Motor neuron (in vitro differentiated cells): ENCODE measurements at regions not wholly inside any gene's neighbourhood (a gene's known extent, or its start where the extent isn't known, plus 50 kb on each side); places are given as distances from the start of the nearest gene placed in this dataset.

Experiments used
- ATAC-seq, 8 experiments: fragments of 200-7000 bp; cut with Tn5 transposase; replicated peaks in 6 of 8; 2 replicates each; pipeline ENCODE4 v1.8.0; 2021; ENCODE audit warnings: mild to moderate bottlenecking in 8 of 8, moderate library complexity in 8 of 8
- H3K27ac ChIP-seq, 2 donors: fragments of 250-450 bp; sonication (Bioruptor Pico); 2 replicates each; pipeline ENCODE4 v1.9.0; 2021; ENCODE audit warnings: antibody characterized with exemption in 2 of 2, mild to moderate bottlenecking in 2 of 2, moderate library complexity in 1 of 2
- H3K4me1 ChIP-seq, 2 donors: fragments of 250-450 bp; sonication (Bioruptor Pico); replicated peaks in 1 of 2; 2 replicates each; pipeline ENCODE4 v1.6.1; 2021; ENCODE audit warnings: antibody characterized with exemption in 2 of 2, mild to moderate bottlenecking in 2 of 2, moderate library complexity in 1 of 2
- H3K4me3 ChIP-seq, 5 donors: fragments of 250-450 bp; sonication (Bioruptor Pico); 2 replicates each; pipeline ENCODE4 v1.9.0; 2021; ENCODE audit warnings: antibody characterized with exemption in 5 of 5, mild to moderate bottlenecking in 5 of 5, moderate library complexity in 4 of 5
- WGBS, 10 experiments: fragments of 450-650 bp; shearing (Covaris generic); methylation state at CpG; one replicate each; pipeline ENCODE4 v1.0.0; 2022; 5-methylcytosine and 5-hydroxymethylcytosine counted together
- in situ Hi-C, 9 experiments: fragments of 400-800 bp; cut with MboI; loops; one replicate each; pipeline ENCODE4 v1.15.0; 2021; ENCODE audit warnings: low sequenced_read_pairs in 9 of 9, low pct_unique_long_range_greater_than_20kb in 2 of 9; ENCODE audit not compliant: unreplicated experiment in 9 of 9

DNA sequence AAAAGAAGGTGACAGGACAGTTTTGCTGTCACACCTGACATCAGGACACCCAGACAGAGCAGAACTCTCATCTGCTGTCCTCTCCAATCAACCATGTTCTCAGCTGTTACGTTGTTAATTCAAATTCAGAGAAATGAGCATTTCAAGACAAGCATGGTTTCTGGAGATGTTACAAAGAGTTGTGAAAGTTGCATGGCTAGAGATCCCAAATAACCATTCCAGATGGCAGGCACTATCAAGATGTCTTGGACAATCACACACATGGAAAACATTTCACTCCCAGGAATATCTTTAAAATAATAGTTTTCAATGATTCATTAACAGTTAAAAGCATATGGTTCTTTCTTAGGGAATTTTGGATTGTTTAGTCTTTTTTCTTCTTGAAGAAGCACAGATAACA is 533.1 kb downstream of the AGTPBP1 start:
- 22 to 88% (median 83%) methylated on average over 1 of the region's 1 CpG; no CpG with 5 or more reads in 7 of the 10 experiments for WGBS, 10 experiments
- ATAC-seq, result no peak
- Histone ChIP-seq H3K4me1 (peaks cover 15 to 25% of the 10 kb centered on the region in 2 donors), H3K27ac (no peak overlapping the region), H3K4me3 (no peak overlapping the region)
- in situ Hi-C loops, result no loop called here

DNA sequence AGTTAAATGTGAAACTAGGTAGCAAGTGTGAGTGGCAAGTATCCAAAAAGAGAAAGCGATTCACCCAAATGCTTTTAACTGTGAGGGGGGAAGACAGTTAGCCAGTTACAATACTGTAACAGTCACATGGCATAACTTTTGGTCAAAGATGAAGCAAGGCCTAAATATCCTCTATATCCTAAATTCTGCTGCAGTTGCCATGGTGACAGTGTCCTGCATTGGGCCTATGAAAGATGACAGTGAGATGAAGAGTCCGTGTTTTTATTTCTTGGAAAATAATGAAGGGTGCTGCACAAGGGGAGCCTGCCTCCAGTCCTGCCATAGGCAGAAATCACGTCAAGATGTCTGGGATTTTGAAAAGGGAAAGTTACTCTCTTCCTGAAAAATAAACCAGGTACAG is 534.6 kb downstream of the NTRK2 start:
- Histone ChIP-seq H3K4me3 (no peak overlapping the region), H3K27ac (no peak overlapping the region), H3K4me1 (no peaks in the 10 kb centered on the region)
- in situ Hi-C loops, result no loop called here
- WGBS, 10 experiments, result 60 to 100% (median 83%) methylated on average over 1 to 3 of the region's 3 CpGs; no CpG with 5 or more reads in 2 of the 10 experiments
- no peak for ATAC-seq

DNA sequence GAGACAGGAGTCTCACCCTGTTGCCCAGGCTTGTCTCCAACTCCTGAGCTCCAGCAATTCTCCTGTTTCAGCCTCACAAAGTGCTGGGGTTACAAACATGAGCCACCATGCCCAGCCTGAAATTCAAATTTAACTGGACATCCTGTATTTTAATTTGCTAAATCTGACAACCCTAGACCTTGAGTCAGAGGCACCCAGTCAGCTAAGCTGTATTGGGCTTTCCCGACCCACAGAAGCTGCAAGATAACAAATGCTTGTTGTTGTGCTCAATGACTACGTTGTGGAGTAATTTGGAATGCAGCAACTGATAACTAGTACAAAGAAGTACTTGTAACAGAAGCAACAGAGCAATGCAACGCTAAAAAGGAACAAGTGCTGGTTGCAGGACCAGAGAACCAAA is 533.1 kb downstream of the NTRK2 start:
- Histone ChIP-seq H3K27ac (no peak overlapping the region), H3K4me3 (no peak overlapping the region), H3K4me1 (no peaks in the 10 kb centered on the region)
- WGBS, 10 experiments, result 0 to 93% (median 83%) methylated on average over 1 to 3 of the region's 3 CpGs; no CpG with 5 or more reads in 4 of the 10 experiments
- ATAC-seq, result peak in 2 of 8 experiments; percentile 23 to 42
- in situ Hi-C loops, result no loop called here

DNA sequence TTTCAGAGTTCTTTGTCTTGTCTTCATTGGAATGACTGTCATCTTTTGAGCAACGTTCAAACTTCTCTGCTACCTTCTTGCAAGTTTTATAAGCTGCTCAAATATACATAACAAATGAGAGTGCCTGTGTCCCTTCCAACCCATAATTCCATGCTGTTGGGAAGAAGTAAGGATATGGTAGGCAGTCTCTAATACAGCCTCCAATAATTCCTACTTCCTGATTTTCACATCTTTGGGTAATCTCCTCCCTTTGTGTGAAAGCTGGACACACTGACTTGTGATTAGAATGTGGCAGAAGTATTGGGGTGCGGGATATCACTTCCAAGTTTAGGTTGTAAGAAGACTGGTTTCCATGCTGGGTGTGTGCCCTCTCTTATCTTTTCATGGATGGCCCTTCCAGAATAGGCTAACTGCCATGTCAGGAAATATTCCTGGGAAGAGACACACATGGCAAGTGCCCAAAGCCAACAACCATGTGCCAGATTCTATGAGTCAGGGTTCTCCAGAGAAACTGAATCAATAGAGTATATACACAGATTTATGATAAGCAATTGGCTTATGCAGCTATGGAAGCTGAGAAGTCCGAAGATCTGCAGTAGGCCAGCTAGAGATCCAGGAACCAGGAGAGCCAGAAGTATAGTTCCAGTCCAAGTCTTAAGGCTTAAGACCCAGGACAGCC is 531.3 kb downstream of the NTRK2 start:
- peaks cover 0 to 6% of the 10 kb centered on the region in 2 donors for H3K4me1 ChIP-seq
- in situ Hi-C loops, result no loop called here
- no peak overlapping the region for H3K4me3 ChIP-seq
- ATAC-seq, result no peak
- WGBS, 10 experiments, result 62 to 86% (median 67%) methylated on average over 1 to 3 of the region's 3 CpGs; no CpG with 5 or more reads in 2 of the 10 experiments
- H3K27ac ChIP-seq, result no peak overlapping the region

DNA sequence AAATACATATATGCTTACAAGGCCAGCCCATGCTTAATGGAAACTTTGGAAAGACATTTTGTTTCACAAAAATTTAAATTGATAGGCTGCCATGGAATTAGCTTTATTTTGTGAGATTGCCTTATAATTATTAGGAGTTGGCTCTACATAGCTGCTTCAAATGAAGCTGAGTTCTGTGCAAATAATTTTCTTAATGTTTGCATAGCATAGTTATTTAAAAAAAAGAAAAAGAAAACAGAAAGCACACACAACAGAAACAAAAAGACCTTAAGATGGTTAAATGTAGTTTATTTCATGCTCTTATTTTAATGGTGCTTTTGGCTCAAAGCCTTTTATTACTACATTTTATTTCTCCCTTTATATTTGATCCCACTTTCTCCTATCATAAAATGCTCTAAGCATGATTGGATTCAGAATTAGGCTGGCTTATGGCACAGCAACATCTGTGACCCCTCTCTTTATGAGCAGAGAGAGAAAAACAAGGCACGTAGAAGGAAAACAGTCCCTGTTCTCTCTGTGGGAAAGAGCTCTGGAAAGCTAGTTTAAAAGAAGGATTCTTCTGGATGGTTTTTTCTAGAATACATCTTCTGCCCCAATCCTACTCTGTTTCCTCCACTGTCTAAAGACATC is 530.5 kb downstream of the NTRK2 start:
- ATAC-seq, result no peak
- in situ Hi-C loops, result no loop called here
- H3K4me1 ChIP-seq, result peaks cover 0 to 6% of the 10 kb centered on the region in 2 donors
- H3K4me3 ChIP-seq, result no peak overlapping the region
- H3K27ac ChIP-seq, result no peak overlapping the region
- WGBS, 10 experiments, result 50 to 100% (median 100%) methylated on average over 1 of the region's 1 CpG; no CpG with 5 or more reads in 2 of the 10 experiments

DNA sequence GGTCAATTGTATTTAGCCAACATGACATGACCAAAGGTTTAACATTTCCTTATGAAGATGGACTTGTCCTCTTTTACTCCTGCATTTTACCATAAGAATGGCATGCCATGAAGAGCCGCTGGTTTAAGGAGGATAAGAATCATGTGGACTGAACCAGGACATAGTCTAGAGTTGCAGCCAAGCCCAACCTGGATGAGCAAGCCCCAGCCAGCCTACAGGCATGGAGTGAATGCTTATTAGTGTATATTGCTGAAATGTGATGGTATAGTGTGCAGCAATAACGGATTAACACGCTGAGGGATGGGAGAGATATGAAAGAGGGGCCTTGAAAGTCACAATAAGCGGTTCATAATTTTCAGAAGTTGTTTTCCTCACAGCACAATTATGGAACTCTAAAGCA is 523.2 kb downstream of the NTRK2 start:
- no peak overlapping the region for H3K4me3 ChIP-seq
- 60 to 100% (median 81%) methylated on average over 1 to 4 of the region's 4 CpGs; no CpG with 5 or more reads in 1 of the 10 experiments for WGBS, 10 experiments
- ATAC-seq, result no peak

DNA sequence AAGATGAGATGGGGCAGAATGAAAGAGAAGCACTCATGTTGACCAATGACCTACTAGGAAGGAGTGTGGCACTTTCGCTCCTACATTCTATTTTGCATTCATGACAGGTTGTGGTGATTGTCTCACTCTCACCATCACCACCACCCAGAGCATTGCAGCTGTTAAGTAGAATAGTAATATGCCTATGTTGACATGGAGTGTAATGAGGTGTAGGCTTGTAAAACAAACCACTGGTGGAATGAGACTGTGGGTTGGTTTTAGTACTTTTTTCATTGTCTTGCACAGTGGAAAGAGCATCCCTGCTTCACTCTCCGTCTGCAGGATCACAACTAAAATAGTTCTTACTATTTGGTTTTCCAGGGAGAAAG is 516.7 kb downstream of the NTRK2 start:
- in situ Hi-C loops, result no loop called here
- ATAC-seq, result no peak
- no peak overlapping the region for H3K4me3 ChIP-seq
- no peaks in the 10 kb centered on the region for H3K4me1 ChIP-seq
- H3K27ac ChIP-seq, result no peak overlapping the region
- WGBS, 10 experiments, result 53 to 100% (median 71%) methylated on average over 1 to 2 of the region's 2 CpGs; no CpG with 5 or more reads in 2 of the 10 experiments

More for the DNA sequence above, 523.2 kb downstream of the NTRK2 start:
- no peak overlapping the region for H3K27ac ChIP-seq
- in situ Hi-C loops, result no loop called here
- peaks cover 0 to 6% of the 10 kb centered on the region in 2 donors for H3K4me1 ChIP-seq

DNA sequence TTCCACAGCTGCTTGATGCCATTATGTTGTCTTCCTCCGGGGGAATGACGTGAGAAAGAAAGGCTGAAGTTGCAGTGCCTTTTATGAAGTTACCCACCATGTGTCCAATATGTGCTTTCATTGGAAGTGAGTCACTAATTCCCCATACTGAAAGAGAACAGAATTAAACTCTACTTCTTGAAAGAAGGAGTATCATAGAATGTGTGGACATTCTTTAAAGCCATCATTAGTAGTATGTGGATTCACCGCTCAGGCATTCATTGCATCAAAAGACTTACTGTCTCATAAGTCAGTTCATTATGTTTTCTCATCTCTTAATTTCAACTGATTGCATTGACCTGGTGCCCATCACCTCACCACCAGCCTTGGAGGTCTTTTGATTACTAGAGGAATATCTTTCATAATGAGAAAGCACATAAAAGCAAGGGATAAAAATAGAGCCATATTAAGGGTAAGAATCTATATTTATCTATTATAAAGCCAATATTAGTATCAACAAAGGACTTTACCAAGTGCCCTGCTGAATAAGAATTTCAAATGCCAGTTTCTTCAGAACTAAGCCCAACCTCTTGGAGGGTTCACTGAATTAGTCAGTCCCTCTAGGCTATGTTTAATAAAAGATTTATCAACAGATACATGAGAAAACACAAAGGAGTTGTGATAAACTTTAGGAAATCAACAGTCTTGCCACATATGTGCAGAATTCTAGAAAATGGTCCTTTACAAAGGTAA is 516.1 kb downstream of the NTRK2 start:
- Histone ChIP-seq H3K4me3 (no peak overlapping the region), H3K4me1 (no peaks in the 10 kb centered on the region), H3K27ac (no peak overlapping the region)
- WGBS, 10 experiments, result 37 to 100% (median 85%) methylated on average over 1 to 3 of the region's 3 CpGs; no CpG with 5 or more reads in 4 of the 10 experiments
- ATAC-seq, result no peak
- in situ Hi-C loops, result no loop called here

DNA sequence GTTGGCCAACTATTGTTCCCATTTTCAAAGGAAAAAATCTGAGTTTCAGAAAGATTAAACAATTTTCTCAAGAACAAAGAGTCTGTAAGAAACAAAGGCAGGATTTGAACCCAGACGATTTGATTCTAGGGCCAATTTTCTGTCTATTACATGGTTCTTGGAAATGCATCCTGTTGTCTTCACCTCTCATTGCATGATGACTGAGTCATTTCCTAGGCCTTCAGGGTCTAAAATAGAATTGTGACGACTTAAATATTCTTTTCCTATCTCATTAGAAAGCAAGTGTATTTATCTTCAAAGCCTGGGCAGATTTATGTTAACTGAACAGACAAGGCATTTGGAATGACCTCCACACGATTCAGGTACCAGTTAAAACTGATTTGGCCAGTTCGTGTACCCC is 512.9 kb downstream of the NTRK2 start:
- H3K4me1 ChIP-seq, result peaks cover 17 to 18% of the 10 kb centered on the region in 2 donors
- in situ Hi-C loops, result no loop called here
- ATAC-seq, result peak in 1 of 8 experiments; percentile 56

DNA sequence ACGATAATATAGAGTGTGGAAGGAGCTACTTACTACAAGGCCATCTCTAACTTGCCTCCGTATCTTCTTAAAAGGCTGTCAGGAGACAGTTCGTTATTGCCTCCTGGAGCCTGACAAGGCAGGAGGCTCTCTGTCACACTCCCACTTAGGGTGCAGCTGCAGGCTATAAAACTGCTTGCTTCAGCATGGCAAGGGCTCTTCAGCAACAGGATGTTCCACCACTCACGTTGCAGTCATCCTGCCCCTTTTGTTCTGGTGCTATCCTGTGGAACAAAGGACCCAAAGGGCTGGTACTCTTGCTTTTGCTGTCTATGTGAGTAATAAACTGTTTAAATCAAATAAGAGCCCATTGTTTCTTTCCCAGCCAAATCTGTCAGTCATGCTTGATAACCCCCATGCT is 508.9 kb downstream of the NTRK2 start:
- peak in 7 of 8 experiments; percentile 21 to 98 (median 92) for ATAC-seq
- H3K27ac ChIP-seq, result no peak overlapping the region
- no peak overlapping the region for H3K4me3 ChIP-seq
- in situ Hi-C loops, result no loop called here
- peaks cover 18 to 23% of the 10 kb centered on the region in 2 donors for H3K4me1 ChIP-seq
- 0 to 50% (median 17%) methylated on average over 1 to 4 of the region's 4 CpGs; no CpG with 5 or more reads in 2 of the 10 experiments for WGBS, 10 experiments

More for the DNA sequence above, 512.9 kb downstream of the NTRK2 start:
- 33 to 97% (median 60%) methylated on average over 2 to 4 of the region's 4 CpGs; no CpG with 5 or more reads in 3 of the 10 experiments for WGBS, 10 experiments
- Histone ChIP-seq H3K27ac (no peak overlapping the region), H3K4me3 (no peak overlapping the region)

DNA sequence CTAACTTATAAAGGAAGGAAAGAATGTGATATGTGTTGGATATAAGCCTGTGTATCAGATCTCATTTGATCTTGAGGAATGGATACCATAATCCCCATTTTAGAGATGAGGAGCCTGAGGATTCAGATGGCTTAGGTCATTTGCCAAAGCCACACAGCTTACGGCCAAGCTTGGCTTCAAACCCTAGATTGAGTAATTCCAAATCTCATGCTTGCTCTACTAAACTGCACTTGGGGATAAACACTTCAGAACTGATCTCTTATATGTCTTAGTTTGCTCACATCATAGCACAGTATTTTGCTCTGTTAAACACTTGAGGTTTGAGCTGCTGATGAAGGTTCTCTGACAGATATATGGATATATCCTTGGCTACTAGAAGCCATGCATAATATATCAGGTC is 504.4 kb downstream of the NTRK2 start:
- 67 to 100% (median 100%) methylated on average over 1 of the region's 1 CpG; no CpG with 5 or more reads in 7 of the 10 experiments for WGBS, 10 experiments
- no peak overlapping the region for H3K4me3 ChIP-seq
- in situ Hi-C loops, result no loop called here
- peaks cover 26 to 31% of the 10 kb centered on the region in 2 donors for H3K4me1 ChIP-seq
- no peak overlapping the region for H3K27ac ChIP-seq
- peak in 3 of 8 experiments; percentile 36 to 41 (median 37) for ATAC-seq

DNA sequence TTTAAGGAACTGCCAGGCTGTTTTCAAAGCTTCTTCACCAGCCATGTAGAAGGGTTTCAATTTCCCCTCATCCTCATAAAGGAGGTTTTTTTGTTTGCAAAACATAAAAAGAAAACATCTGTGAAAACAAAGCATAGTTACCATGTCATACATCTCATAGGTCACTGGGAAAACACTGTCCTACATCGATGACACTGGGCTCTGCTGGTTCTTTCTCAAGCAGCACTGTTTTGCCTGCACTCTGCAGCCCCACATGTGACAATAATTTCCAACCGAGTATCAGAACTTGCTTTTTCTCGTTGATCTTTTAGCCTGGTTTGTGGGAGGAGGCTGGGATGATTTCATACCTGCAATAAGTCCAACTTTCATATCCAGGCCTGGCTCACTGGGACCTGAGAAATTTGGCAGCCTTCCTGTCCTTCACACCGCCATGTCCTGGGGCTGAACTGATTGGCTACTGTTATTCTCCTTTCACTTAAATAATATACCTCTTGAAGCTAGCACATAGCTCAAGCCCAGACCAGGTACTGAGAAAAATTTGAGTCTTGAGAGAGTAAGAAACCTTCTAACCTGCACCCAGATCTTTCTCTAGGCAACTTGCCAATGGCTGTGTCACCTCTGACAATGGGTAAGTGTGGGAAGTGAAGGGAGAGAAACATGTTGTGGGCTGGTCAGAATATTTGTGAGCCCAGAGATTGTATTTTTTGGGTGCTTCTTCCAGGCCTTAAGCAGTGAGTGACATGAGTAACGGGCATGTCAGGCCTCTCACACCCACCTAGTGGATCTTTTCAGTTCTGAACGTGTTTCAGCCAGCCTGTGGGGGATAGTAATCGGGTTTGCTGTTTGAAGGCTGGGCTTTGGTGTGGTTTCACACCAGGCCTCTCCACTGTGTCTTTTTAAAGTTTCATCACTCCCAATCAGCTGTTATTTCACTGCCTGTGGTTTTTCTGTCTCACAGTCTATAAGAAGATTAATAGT is 502.8 kb downstream of the NTRK2 start:
- Histone ChIP-seq H3K4me1 (peaks cover 25 to 34% of the 10 kb centered on the region in 2 donors), H3K27ac (peak overlapping the region in 1 of 2 donors; percentile 56), H3K4me3 (no peak overlapping the region)
- in situ Hi-C loops, result no loop called here
- ATAC-seq, result peak in 6 of 8 experiments; percentile 32 to 64 (median 50)
- WGBS, 10 experiments, result 17 to 100% (median 62%) methylated on average over 1 to 7 of the region's 7 CpGs
